22Rv1 (cell line): ENCODE measurements at regions not wholly inside any gene's neighbourhood (a gene's known extent, or its start where the extent isn't known, plus 50 kb on each side); places are given as distances from the start of the nearest gene placed in this dataset.
"Not testable (repeated sequence)": the region's sequence is repeated elsewhere in the genome, so short reads cannot be mapped to it uniquely, and the experiment has no call there.

Experiments
- H3K27ac ChIP-seq: fragments of 450-650 bp; 2 replicates; pipeline ENCODE4 v1.5.1; 2017
- CTCF ChIP-seq: fragments of 450-650 bp; IDR thresholded peaks from 2 replicates; pipeline ENCODE4 v1.5.1; 2017; ENCODE audit warnings: mild to moderate bottlenecking
- ZFX ChIP-seq: fragments of 450-650 bp; IDR thresholded peaks from 2 replicates; pipeline ENCODE4 v1.6.1; 2017; ENCODE audit warnings: antibody characterized with exemption, borderline replicate concordance

- H3K27ac ChIP-seq, result no peak overlapping the region
- TF ChIP-seq ZFX (no peak), CTCF (no peak)
Measured at GRCh38 chr3:152644478-152644877, 190.5 kb upstream of the P2RY1 start.

GRCh38 chr3:152646004-152646403 is 188.9 kb upstream of the P2RY1 start:
- TF ChIP-seq ZFX, result no peak
- no peak for TF ChIP-seq CTCF
- no peak overlapping the region for H3K27ac ChIP-seq

DNA sequence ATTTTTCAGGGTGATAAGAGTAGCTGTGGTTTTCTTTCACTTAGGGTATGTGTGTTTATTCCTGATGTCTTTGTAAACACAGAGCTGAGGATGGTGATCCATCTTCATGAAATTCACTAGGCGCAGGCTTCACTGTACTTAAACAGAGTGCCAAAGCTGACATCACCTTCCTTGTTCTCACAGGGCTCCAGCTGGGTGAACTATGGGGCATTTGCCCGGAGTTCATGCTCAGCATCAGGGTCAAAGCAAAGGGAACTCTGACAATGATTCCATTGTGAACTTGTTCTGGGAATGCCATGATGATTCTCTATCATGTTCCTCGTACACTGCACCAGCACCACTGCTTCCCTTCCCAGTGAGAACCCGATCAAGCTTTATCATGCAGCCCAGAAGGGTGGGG is 184.8 kb upstream of the P2RY1 start:
- no peak overlapping the region for H3K27ac ChIP-seq
- TF ChIP-seq CTCF (no peak), ZFX (no peak)

- not testable (repeated sequence) for H3K27ac ChIP-seq
Measured at GRCh38 chr3:152650923-152651322, 184.0 kb upstream of the P2RY1 start.

- TF ChIP-seq CTCF (no peak), ZFX (no peak)
- H3K27ac ChIP-seq, result no peak overlapping the region
Measured at GRCh38 chr3:152656214-152656971, 178.5 kb upstream of the P2RY1 start.

- H3K27ac ChIP-seq, result no peak overlapping the region
- no peak for TF ChIP-seq ZFX
- TF ChIP-seq CTCF, result no peak
Measured at GRCh38 chr3:152656972-152657355, 178.0 kb upstream of the P2RY1 start.

DNA sequence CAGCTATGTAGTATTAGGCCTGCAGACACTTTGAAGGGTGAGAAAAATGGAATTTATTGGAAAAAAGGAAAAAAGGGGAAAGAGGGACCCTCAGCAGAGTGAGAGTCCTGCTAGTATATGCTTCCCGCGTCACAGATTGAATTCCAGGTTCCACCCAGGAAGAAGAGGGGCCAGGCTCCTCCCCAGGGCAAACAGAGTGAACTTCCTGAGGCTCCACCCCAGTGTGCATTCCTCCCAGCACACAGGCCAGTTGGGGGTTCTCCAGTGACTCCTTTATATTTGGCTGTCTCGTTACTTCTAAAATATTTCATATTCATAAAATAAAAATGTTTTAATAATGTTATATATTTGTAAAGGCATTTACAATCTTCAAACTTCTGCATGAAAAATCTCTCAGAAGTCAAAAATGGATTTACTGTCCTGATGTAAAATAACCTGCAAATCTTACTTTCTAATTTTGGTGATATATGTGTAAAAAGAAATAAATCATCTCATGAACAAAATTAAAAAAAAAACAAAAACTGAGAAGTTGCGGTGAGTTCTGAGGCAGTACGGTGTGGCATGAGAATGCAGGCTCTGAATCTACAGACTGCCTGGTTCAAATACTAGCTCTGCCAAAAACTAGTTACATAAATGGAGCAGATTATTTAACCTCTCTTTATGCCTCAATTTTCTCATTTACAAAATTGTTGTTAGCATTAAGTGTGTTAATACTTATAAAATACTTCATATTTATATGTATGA is 175.8 kb upstream of the P2RY1 start:
- no peak for TF ChIP-seq ZFX
- TF ChIP-seq CTCF, result no peak
- H3K27ac ChIP-seq, result no peak overlapping the region
